Epithelial cell of proximal tubule (primary cell): ENCODE measurements at regions not wholly inside any gene's neighbourhood (a gene's known extent, or its start where the extent isn't known, plus 50 kb on each side); places are given as distances from the start of the nearest gene placed in this dataset.

Source experiments
- DNase-seq: peaks from one replicate; pipeline ENCODE4 v3.0.0-alpha.2; 2011; ENCODE audit warnings: low read depth
- H3K4me3 ChIP-seq: 2 replicates; pipeline ENCODE4 v1.5.1; 2011; ENCODE audit warnings: low read depth, mild to moderate bottlenecking, low read length
- CTCF ChIP-seq: conservative IDR thresholded peaks from 2 replicates; pipeline ENCODE4 v1.5.1; 2012; ENCODE audit warnings: low read depth, mild to moderate bottlenecking, low read length

- no peak overlapping the region for H3K4me3 ChIP-seq
- TF ChIP-seq CTCF, result no peak
- DNase-seq, result no peak
These were observed 189.6 kb downstream of the HAUS1 start for GRCh38 chr18:46293742-46294181.

- no peak overlapping the region for H3K4me3 ChIP-seq
- DNase-seq, result no peak
- TF ChIP-seq CTCF, result no peak
These were observed 190.1 kb downstream of the HAUS1 start for GRCh38 chr18:46294318-46294717.

- TF ChIP-seq CTCF, result no peak
- DNase-seq, result no peak
These were observed 190.6 kb downstream of the HAUS1 start for GRCh38 chr18:46294751-46295150.

GRCh38 chr18:46295416-46295815 is 191.2 kb downstream of the HAUS1 start:
- H3K4me3 ChIP-seq, result no peak overlapping the region
- TF ChIP-seq CTCF, result no peak
- no peak for DNase-seq

More at GRCh38 chr18:46294751-46295150, 190.6 kb downstream of the HAUS1 start:
- no peak overlapping the region for H3K4me3 ChIP-seq

- no peak for DNase-seq
- no peak for TF ChIP-seq CTCF
- no peak overlapping the region for H3K4me3 ChIP-seq
These were observed 192.5 kb downstream of the HAUS1 start for GRCh38 chr18:46296656-46297055.

- DNase-seq, result no peak
- H3K4me3 ChIP-seq, result no peak overlapping the region
- TF ChIP-seq CTCF, result no peak
These were observed 192.9 kb downstream of the HAUS1 start for GRCh38 chr18:46297124-46297523.

GRCh38 chr18:46297621-46298020 is 193.4 kb downstream of the HAUS1 start:
- no peak for DNase-seq
- TF ChIP-seq CTCF, result no peak
- H3K4me3 ChIP-seq, result no peak overlapping the region
